ENCODE measurements at regions not wholly inside any gene's neighbourhood (a gene's known extent, or its start where the extent isn't known, plus 50 kb on each side); places are given as distances from the start of the nearest gene placed in this dataset.

- H3K4me2 ChIP-seq, result no peak overlapping the region
- no peak for DNase-seq (ENCODE audit: low read depth in 1 of 2, low spot score in 1 of 2)
- ChIA-PET CTCF (interaction anchor here (0.5 to 4.6 kb wide), 5 partner anchors 161 to 1539 kb away, joined by 3 to 54 read pairs (median 3); no protein-coding TSS in a partner anchor), POLR2A (interaction anchor here (0.6 kb wide), 1 partner anchor 1303 kb away, joined by 4 read pairs; no protein-coding TSS in a partner anchor)
- H3K4me1 ChIP-seq, result peaks cover 15% of the 10 kb centered on the region
- no peak overlapping the region for H3K27ac ChIP-seq
- H3K4me3 ChIP-seq, result no peak overlapping the region
- no peak for TF ChIP-seq NFE2L2 (conservative IDR thresholded peaks at IDR 0.05; ENCODE audit: low read length)
- TF ChIP-seq, protein P1, sequence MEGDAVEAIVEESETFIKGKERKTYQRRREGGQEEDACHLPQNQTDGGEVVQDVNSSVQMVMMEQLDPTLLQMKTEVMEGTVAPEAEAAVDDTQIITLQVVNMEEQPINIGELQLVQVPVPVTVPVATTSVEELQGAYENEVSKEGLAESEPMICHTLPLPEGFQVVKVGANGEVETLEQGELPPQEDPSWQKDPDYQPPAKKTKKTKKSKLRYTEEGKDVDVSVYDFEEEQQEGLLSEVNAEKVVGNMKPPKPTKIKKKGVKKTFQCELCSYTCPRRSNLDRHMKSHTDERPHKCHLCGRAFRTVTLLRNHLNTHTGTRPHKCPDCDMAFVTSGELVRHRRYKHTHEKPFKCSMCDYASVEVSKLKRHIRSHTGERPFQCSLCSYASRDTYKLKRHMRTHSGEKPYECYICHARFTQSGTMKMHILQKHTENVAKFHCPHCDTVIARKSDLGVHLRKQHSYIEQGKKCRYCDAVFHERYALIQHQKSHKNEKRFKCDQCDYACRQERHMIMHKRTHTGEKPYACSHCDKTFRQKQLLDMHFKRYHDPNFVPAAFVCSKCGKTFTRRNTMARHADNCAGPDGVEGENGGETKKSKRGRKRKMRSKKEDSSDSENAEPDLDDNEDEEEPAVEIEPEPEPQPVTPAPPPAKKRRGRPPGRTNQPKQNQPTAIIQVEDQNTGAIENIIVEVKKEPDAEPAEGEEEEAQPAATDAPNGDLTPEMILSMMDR (IDR thresholded peaks at IDR 0.05), result no peak
- no peak for TF ChIP-seq GATA3 (IDR thresholded peaks at IDR 0.05; ENCODE audit: borderline replicate concordance)
- TF ChIP-seq ESRRA (IDR thresholded peaks at IDR 0.05; ENCODE audit: borderline replicate concordance, low read length), result no peak
- no peak for FAIRE-seq
- H3K9me3 ChIP-seq, result peaks cover 4% of the 10 kb centered on the region; the same call in 1 of the 3 replicates
- 70% methylated on average over 1 of the region's 1 CpG for WGBS (ENCODE audit: missing lambda C conversion rate)
- no peak for ATAC-seq
Measured at GRCh38 chr1:55282058-55282457, 66.9 kb upstream of the USP24 start.

DNA sequence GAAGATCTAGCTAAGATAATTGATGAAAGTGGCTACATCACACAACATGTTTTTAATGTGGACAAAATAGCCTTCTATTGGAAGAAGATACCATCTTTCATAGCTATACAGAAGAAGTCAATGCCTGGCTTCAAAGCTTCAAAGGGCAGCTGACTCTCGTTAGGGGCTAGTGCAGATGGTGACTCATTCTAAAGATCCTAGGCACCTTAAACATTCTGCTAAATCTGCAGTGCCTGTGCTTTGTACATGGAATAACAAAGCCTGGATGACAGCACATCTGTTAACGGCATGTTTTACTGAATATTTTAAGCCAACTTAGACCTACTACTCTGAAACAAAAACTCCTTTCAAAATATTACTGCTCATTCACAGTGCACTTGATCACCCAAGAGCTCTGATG is 65.6 kb upstream of the USP24 start:
- POLR2A ChIA-PET, result no interaction called here

DNA sequence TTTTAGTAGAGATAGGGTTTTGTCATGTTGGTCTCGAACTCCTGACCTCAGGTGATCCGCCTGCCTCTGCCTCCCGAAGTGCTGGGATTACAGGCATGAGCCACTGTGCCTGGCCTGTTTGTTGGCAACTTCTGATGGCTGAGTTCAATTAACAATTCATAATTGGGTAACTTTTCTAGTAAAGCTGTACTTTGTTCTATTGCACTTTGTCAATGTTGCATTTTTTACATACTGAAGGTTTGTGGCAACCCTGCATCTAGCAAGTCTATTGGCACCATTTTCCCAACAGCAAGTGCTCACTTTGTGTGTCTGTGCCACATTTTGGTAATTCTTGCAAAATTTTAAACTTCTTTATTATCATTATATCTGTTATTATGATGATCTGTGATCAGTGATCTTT is 64.5 kb upstream of the USP24 start:
- no peaks in the 10 kb centered on the region for H3K9me3 ChIP-seq
- peaks cover 8% of the 10 kb centered on the region; the same call in 2 of the 3 replicates for H3K4me1 ChIP-seq
- no peak overlapping the region for H3K27ac ChIP-seq
- no peak overlapping the region for H3K4me3 ChIP-seq
- ChIA-PET CTCF (interaction anchor here (0.7 to 4.3 kb wide), 4 partner anchors 26 to 339 kb away, joined by 3 to 20 read pairs (median 4); no protein-coding TSS in a partner anchor), POLR2A (no interaction called here)
- FAIRE-seq (no peak), ATAC-seq (no peak), DNase-seq (ENCODE audit: low read depth in 1 of 2, low spot score in 1 of 2) (no peak)
- H3K4me2 ChIP-seq, result no peak overlapping the region
- 93% methylated on average over 3 of the region's 3 CpGs for WGBS (ENCODE audit: missing lambda C conversion rate)
- TF ChIP-seq GATA3 (IDR thresholded peaks at IDR 0.05; ENCODE audit: borderline replicate concordance) (no peak), EP300 (IDR thresholded peaks at IDR 0.05) (no peak), RAD21 (conservative IDR thresholded peaks at IDR 0.05 in 1 of 2, IDR thresholded peaks at IDR 0.05 in 1 of 2) (no peak), KDM5A (IDR thresholded peaks at IDR 0.05) (no peak), FOXS1 (CRISPR knock-in tag; IDR thresholded peaks at IDR 0.05) (no peak), HEYL (CRISPR knock-in tag; IDR thresholded peaks at IDR 0.05) (no peak), MAFK (IDR thresholded peaks at IDR 0.05; ENCODE audit: partially characterized antibody) (no peak)
- TF ChIP-seq, protein P2, sequence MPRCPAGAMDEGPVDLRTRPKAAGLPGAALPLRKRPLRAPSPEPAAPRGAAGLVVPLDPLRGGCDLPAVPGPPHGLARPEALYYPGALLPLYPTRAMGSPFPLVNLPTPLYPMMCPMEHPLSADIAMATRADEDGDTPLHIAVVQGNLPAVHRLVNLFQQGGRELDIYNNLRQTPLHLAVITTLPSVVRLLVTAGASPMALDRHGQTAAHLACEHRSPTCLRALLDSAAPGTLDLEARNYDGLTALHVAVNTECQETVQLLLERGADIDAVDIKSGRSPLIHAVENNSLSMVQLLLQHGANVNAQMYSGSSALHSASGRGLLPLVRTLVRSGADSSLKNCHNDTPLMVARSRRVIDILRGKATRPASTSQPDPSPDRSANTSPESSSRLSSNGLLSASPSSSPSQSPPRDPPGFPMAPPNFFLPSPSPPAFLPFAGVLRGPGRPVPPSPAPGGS (IDR thresholded peaks at IDR 0.05), result no peak

More for the DNA sequence above, 65.6 kb upstream of the USP24 start:
- 89% methylated on average over 2 of the region's 2 CpGs for WGBS (ENCODE audit: missing lambda C conversion rate)
- no peaks in the 10 kb centered on the region for H3K9me3 ChIP-seq
- H3K27ac ChIP-seq, result no peak overlapping the region
- FAIRE-seq, result no peak
- DNase-seq (ENCODE audit: low read depth in 1 of 2, low spot score in 1 of 2), result no peak
- ATAC-seq, result no peak
- H3K4me2 ChIP-seq, result no peak overlapping the region
- peaks cover 16% of the 10 kb centered on the region for H3K4me1 ChIP-seq
- H3K4me3 ChIP-seq, result no peak overlapping the region
- CTCF ChIA-PET, result interaction anchor here (0.6 to 4.3 kb wide), 3 partner anchors 140 to 1304 kb away, joined by 3 to 20 read pairs (median 8); no protein-coding TSS in a partner anchor
- TF ChIP-seq POLR2AphosphoS2 (conservative IDR thresholded peaks at IDR 0.05; ENCODE audit: low read length), result no peak
- TF ChIP-seq MAZ (IDR thresholded peaks at IDR 0.05; ENCODE audit: borderline replicate concordance, low read depth, low read length), result no peak
- no peak for TF ChIP-seq PHF8 (IDR thresholded peaks at IDR 0.05; ENCODE audit: borderline replicate concordance, low read depth)
- TF ChIP-seq NFE2L2 (conservative IDR thresholded peaks at IDR 0.05; ENCODE audit: low read length), result no peak
- no peak for TF ChIP-seq FOSL2 (IDR thresholded peaks at IDR 0.05)
- no peak for TF ChIP-seq FOSL2 (CRISPR knock-in tag; IDR thresholded peaks at IDR 0.05)
- TF ChIP-seq EHF (CRISPR knock-in tag; IDR thresholded peaks at IDR 0.05), result no peak
- TF ChIP-seq JUN (IDR thresholded peaks at IDR 0.05), result no peak
- TF ChIP-seq HDAC2 (IDR thresholded peaks at IDR 0.05), result no peak
- no peak for TF ChIP-seq BHLHE40 (IDR thresholded peaks at IDR 0.05; ENCODE audit: low read depth, low read length)
- TF ChIP-seq SREBF2 (IDR thresholded peaks at IDR 0.05), result no peak
- no peak for TF ChIP-seq EP300 (IDR thresholded peaks at IDR 0.05)
